Esophagus (tissue), 2 donors: ENCODE measurements at regions not wholly inside any gene's neighbourhood (a gene's known extent, or its start where the extent isn't known, plus 50 kb on each side); places are given as distances from the start of the nearest gene placed in this dataset.

Experiments
- H3K27ac ChIP-seq, 2 donors: one replicate each; pipeline ENCODE4 v1.5.1; 2013; ENCODE audit warnings: low read depth in 2 of 2, mild to moderate bottlenecking in 2 of 2, inconsistent platforms in 1 of 2, low read length in 1 of 2, moderate library complexity in 1 of 2
- H3K27me3 ChIP-seq, 2 donors: one replicate each; pipeline ENCODE4 v1.6.1; 2013; ENCODE audit warnings: low read length in 2 of 2, control low read depth in 1 of 2, mild to moderate bottlenecking in 1 of 2; ENCODE audit not compliant: insufficient read depth in 2 of 2, control insufficient read depth in 1 of 2
- H3K36me3 ChIP-seq, 2 donors: one replicate each; pipeline ENCODE4 v1.6.1; 2013; ENCODE audit warnings: low read length in 1 of 2; ENCODE audit not compliant: control insufficient read depth in 2 of 2, insufficient read depth in 2 of 2
- H3K4me1 ChIP-seq, 2 donors: one replicate each; pipeline ENCODE4 v1.6.1; 2013; ENCODE audit warnings: low read length in 1 of 2; ENCODE audit not compliant: control insufficient read depth in 2 of 2, insufficient read depth in 2 of 2
- H3K4me3 ChIP-seq, 2 donors: one replicate each; pipeline ENCODE4 v1.5.1; 2013; ENCODE audit warnings: low read length in 2 of 2, mild to moderate bottlenecking in 2 of 2, low read depth in 1 of 2, moderate library complexity in 1 of 2
- H3K9me3 ChIP-seq, 2 donors: one replicate each; pipeline ENCODE4 v1.6.1; 2013; ENCODE audit warnings: mild to moderate bottlenecking in 2 of 2, low read depth in 1 of 2, low read length in 1 of 2, moderate library complexity in 1 of 2; ENCODE audit not compliant: control insufficient read depth in 2 of 2, insufficient read depth in 1 of 2
- WGBS, 2 donors: extraction: QIAGEN DNeasy Blood & Tissue Kit; methylation state at CpG; one replicate each; pipeline ENCODE4 v1.1.7; 2013; 5-methylcytosine and 5-hydroxymethylcytosine counted together
- donor health status: healthy with polysubstance abuse.
- donor health status: Bipolar disorder and iron deficiency.

GRCh38 chr6:82761674-82762345 is 303.8 kb downstream of the UBE3D start:
- Histone ChIP-seq H3K9me3 (no peaks in the 10 kb centered on the region), H3K4me1 (no peaks in the 10 kb centered on the region), H3K27ac (no peak overlapping the region), H3K4me3 (no peak overlapping the region), H3K36me3 (no peaks in the 10 kb centered on the region), H3K27me3 (no peaks in the 10 kb centered on the region)
- 73 to 76% methylated on average over 2 of the region's 2 CpGs for WGBS, 2 donors

- Histone ChIP-seq H3K4me1 (no peaks in the 10 kb centered on the region), H3K27me3 (no peaks in the 10 kb centered on the region), H3K36me3 (no peaks in the 10 kb centered on the region), H3K4me3 (no peak overlapping the region), H3K9me3 (no peaks in the 10 kb centered on the region), H3K27ac (no peak overlapping the region)
- 83 to 89% methylated on average over 1 of the region's 1 CpG for WGBS, 2 donors
Observed at GRCh38 chr6:82766476-82766875, 299.2 kb downstream of the UBE3D start.

GRCh38 chr6:82767037-82767436 is 298.6 kb downstream of the UBE3D start:
- WGBS, 2 donors, result 75 to 83% methylated on average over 5 of the region's 5 CpGs
- no peak overlapping the region for H3K27ac ChIP-seq

GRCh38 chr6:82767447-82767846 is 298.2 kb downstream of the UBE3D start:
- H3K27ac ChIP-seq, result no peak overlapping the region
- H3K4me1 ChIP-seq, result no peaks in the 10 kb centered on the region
- no peaks in the 10 kb centered on the region for H3K36me3 ChIP-seq
- H3K4me3 ChIP-seq, result no peak overlapping the region
- no peaks in the 10 kb centered on the region for H3K9me3 ChIP-seq
- H3K27me3 ChIP-seq, result no peaks in the 10 kb centered on the region
- WGBS, 2 donors, result 84 to 87% methylated on average over 4 of the region's 4 CpGs

More at GRCh38 chr6:82767037-82767436, 298.6 kb downstream of the UBE3D start:
- no peak overlapping the region for H3K4me3 ChIP-seq
- no peaks in the 10 kb centered on the region for H3K4me1 ChIP-seq
- no peaks in the 10 kb centered on the region for H3K27me3 ChIP-seq
- no peaks in the 10 kb centered on the region for H3K36me3 ChIP-seq
- no peaks in the 10 kb centered on the region for H3K9me3 ChIP-seq

- H3K4me1 ChIP-seq, result no peaks in the 10 kb centered on the region
- H3K36me3 ChIP-seq, result no peaks in the 10 kb centered on the region
- H3K4me3 ChIP-seq, result no peak overlapping the region
- H3K9me3 ChIP-seq, result no peaks in the 10 kb centered on the region
- WGBS, 2 donors, result 66 to 69% methylated on average over 5 of the region's 5 CpGs
- no peak overlapping the region for H3K27ac ChIP-seq
- H3K27me3 ChIP-seq, result no peaks in the 10 kb centered on the region
Observed at GRCh38 chr6:82772851-82773717, 292.6 kb downstream of the UBE3D start.

- Histone ChIP-seq H3K9me3 (no peaks in the 10 kb centered on the region), H3K4me1 (no peaks in the 10 kb centered on the region), H3K27ac (no peak overlapping the region), H3K27me3 (no peaks in the 10 kb centered on the region), H3K36me3 (no peaks in the 10 kb centered on the region), H3K4me3 (no peak overlapping the region)
- 62 to 68% methylated on average over 1 of the region's 1 CpG for WGBS, 2 donors
Observed at GRCh38 chr6:82775361-82775760, 290.3 kb downstream of the UBE3D start.

GRCh38 chr6:82775981-82776380 is 289.7 kb downstream of the UBE3D start:
- 42 to 73% methylated on average over 1 of the region's 1 CpG for WGBS, 2 donors
- H3K27ac ChIP-seq, result no peak overlapping the region

GRCh38 chr6:82779041-82779440 is 286.6 kb downstream of the UBE3D start:
- Histone ChIP-seq H3K9me3 (no peaks in the 10 kb centered on the region), H3K27me3 (no peaks in the 10 kb centered on the region), H3K27ac (no peak overlapping the region), H3K36me3 (no peaks in the 10 kb centered on the region), H3K4me3 (no peak overlapping the region), H3K4me1 (no peaks in the 10 kb centered on the region)
- 66 to 80% methylated on average over 3 of the region's 3 CpGs for WGBS, 2 donors

More at GRCh38 chr6:82775981-82776380, 289.7 kb downstream of the UBE3D start:
- no peaks in the 10 kb centered on the region for H3K27me3 ChIP-seq
- no peaks in the 10 kb centered on the region for H3K36me3 ChIP-seq
- H3K4me3 ChIP-seq, result no peak overlapping the region
- H3K9me3 ChIP-seq, result no peaks in the 10 kb centered on the region
- H3K4me1 ChIP-seq, result no peaks in the 10 kb centered on the region

GRCh38 chr6:82780334-82780733 is 285.3 kb downstream of the UBE3D start:
- no peak overlapping the region for H3K27ac ChIP-seq
- H3K36me3 ChIP-seq, result no peaks in the 10 kb centered on the region
- no peak overlapping the region for H3K4me3 ChIP-seq
- H3K9me3 ChIP-seq, result no peaks in the 10 kb centered on the region
- H3K27me3 ChIP-seq, result no peaks in the 10 kb centered on the region
- no peaks in the 10 kb centered on the region for H3K4me1 ChIP-seq
- 67 to 85% methylated on average over 1 of the region's 1 CpG for WGBS, 2 donors
